ENCODE measurements at regions not wholly inside any gene's neighbourhood (a gene's known extent, or its start where the extent isn't known, plus 50 kb on each side); places are given as distances from the start of the nearest gene placed in this dataset.

- no peaks in the 10 kb centered on the region for H3K9me3 ChIP-seq (replicated peaks; ENCODE audit: control insufficient read depth, insufficient read depth, low read depth, low read length)
- H3K27ac ChIP-seq (ENCODE audit: extremely low read depth, low read depth, low read length) = no peak overlapping the region
- H3K9me1 ChIP-seq (ENCODE audit: control insufficient read depth, insufficient read depth, low read length) = no peaks in the 10 kb centered on the region
- H3K4me3 ChIP-seq = no peak overlapping the region
- WGBS (ENCODE audit: insufficient coverage, low coverage, missing lambda C conversion rate) = no CpG with 5 or more reads among the region's 1 CpG
- H3K79me2 ChIP-seq (ENCODE audit: control insufficient read depth, insufficient read depth, low read length) = no peaks in the 10 kb centered on the region
- POLR2A ChIA-PET = interaction anchor here (0.6 kb wide), 1 partner anchor 871 kb away, joined by 3 read pairs; no protein-coding TSS in a partner anchor
- CTCF ChIA-PET (ENCODE audit: low intra/inter-chr PET ratio) = no interaction called here
- no peaks in the 10 kb centered on the region for H3K4me1 ChIP-seq (replicated peaks in 1 of 2; ENCODE audit: control insufficient read depth in 2 of 2, insufficient read depth in 2 of 2, low read length in 2 of 2)
- H3K27me3 ChIP-seq (ENCODE audit: control insufficient read depth in 2 of 2, insufficient read depth in 2 of 2, low read length in 2 of 2) = no peaks in the 10 kb centered on the region
- in situ Hi-C loops (cut with MboI) (no loop called here), intact Hi-C loops (cut with micrococcal nuclease) (no loop called here)
- DNase-seq (ENCODE audit: extremely low read depth in 1 of 4, low spot score in 3 of 4) (no peak), ATAC-seq (no peak), FAIRE-seq (no peak)
- H2AFZ ChIP-seq (ENCODE audit: low read depth, low read length) = no peak overlapping the region
- no peaks in the 10 kb centered on the region for H4K20me1 ChIP-seq (replicated peaks; ENCODE audit: control insufficient read depth, insufficient read depth, low read length)
- no peak overlapping the region for H3K4me2 ChIP-seq (ENCODE audit: insufficient read depth, low read length)
- H3K36me3 ChIP-seq (ENCODE audit: control insufficient read depth, insufficient read depth, low read length) = no peaks in the 10 kb centered on the region
- BruUV-seq (replicated peaks) = no TSS peak
- no peak for TF ChIP-seq ZNF143 (CRISPR knock-in tag; IDR thresholded peaks at IDR 0.05)
- no peak for TF ChIP-seq KAT8 (IDR thresholded peaks at IDR 0.05; ENCODE audit: low read depth)
- no peak for TF ChIP-seq RBM14 (IDR thresholded peaks at IDR 0.05; ENCODE audit: borderline replicate concordance, insufficient read depth, low read depth, low read length)
- no peak for TF ChIP-seq CREB3L1 (IDR thresholded peaks at IDR 0.05; ENCODE audit: borderline replicate concordance, low read depth)
- no peak for TF ChIP-seq NBN (IDR thresholded peaks at IDR 0.05; ENCODE audit: low read depth)
- no peak for TF ChIP-seq GATAD2A (IDR thresholded peaks at IDR 0.05)
- no peak for TF ChIP-seq ZNF318 (IDR thresholded peaks at IDR 0.05; ENCODE audit: borderline replicate concordance in 1 of 2, low read depth in 1 of 2)
- TF ChIP-seq MXI1 (IDR thresholded peaks at IDR 0.05; ENCODE audit: low read depth, low read length) = no peak
- TF ChIP-seq FOXK1 (CRISPR knock-in tag; IDR thresholded peaks at IDR 0.05; ENCODE audit: borderline replicate concordance) = no peak
- TF ChIP-seq SP1 (CRISPR knock-in tag; IDR thresholded peaks at IDR 0.05) = no peak
- no peak overlapping the region for H3K9ac ChIP-seq (ENCODE audit: insufficient read depth in 1 of 2, low read depth in 2 of 2, low read length in 2 of 2)
Measured at GRCh38 chrX:81875800-81876199, 673.9 kb downstream of the SH3BGRL start.

Data from K562 (cell line).